Superior temporal gyrus (tissue), 1 donor: ENCODE measurements at regions not wholly inside any gene's neighbourhood (a gene's known extent, or its start where the extent isn't known, plus 50 kb on each side); places are given as distances from the start of the nearest gene placed in this dataset.

Source experiments
- DNase-seq: peaks from one replicate; pipeline ENCODE4 v3.0.0-alpha.2; 2016; ENCODE audit errors: extremely low spot score

GRCh38 chr5:97842687-97843086 is 659.6 kb upstream of the RIOK2 start:
- no peak for DNase-seq

- no peak for DNase-seq
Observed at GRCh38 chr5:97844797-97845196, 661.8 kb upstream of the RIOK2 start.

- no peak for DNase-seq
Observed at GRCh38 chr5:97846643-97847042, 663.6 kb upstream of the RIOK2 start.

- DNase-seq, result no peak
Observed at GRCh38 chr5:97847920-97848631, 665.0 kb upstream of the RIOK2 start.

- no peak for DNase-seq
Observed at GRCh38 chr5:97851036-97851435, 668.0 kb upstream of the RIOK2 start.

GRCh38 chr5:97854871-97855762 is 672.1 kb upstream of the RIOK2 start:
- no peak for DNase-seq

GRCh38 chr5:97874491-97874890 is 691.4 kb upstream of the RIOK2 start:
- peak; percentile 5 for DNase-seq

GRCh38 chr5:97876272-97876671 is 693.2 kb upstream of the RIOK2 start:
- peak; percentile 6 for DNase-seq

- peak; percentile 75 for DNase-seq
Observed at GRCh38 chr5:97877588-97877987, 694.5 kb upstream of the RIOK2 start.

- no peak for DNase-seq
Observed at GRCh38 chr5:97888439-97888838, 705.4 kb upstream of the RIOK2 start.

- no peak for DNase-seq
Observed at GRCh38 chr5:97891971-97892370, 708.9 kb upstream of the RIOK2 start.

GRCh38 chr5:97903742-97904141 is 720.7 kb upstream of the RIOK2 start:
- no peak for DNase-seq

GRCh38 chr5:97906135-97906534 is 723.1 kb upstream of the RIOK2 start:
- DNase-seq, result no peak

GRCh38 chr5:97907646-97908400 is 724.8 kb upstream of the RIOK2 start:
- no peak for DNase-seq

- no peak for DNase-seq
Observed at GRCh38 chr5:97909541-97909940, 726.5 kb upstream of the RIOK2 start.

GRCh38 chr5:97914483-97914882 is 731.4 kb upstream of the RIOK2 start:
- DNase-seq, result no peak

- no peak for DNase-seq
Observed at GRCh38 chr5:97915106-97915505, 732.1 kb upstream of the RIOK2 start.

- DNase-seq, result no peak
Observed at GRCh38 chr5:97918057-97918456, 735.0 kb upstream of the RIOK2 start.

- DNase-seq, result no peak
Observed at GRCh38 chr5:97918620-97919019, 735.6 kb upstream of the RIOK2 start.

GRCh38 chr5:97919719-97920118 is 736.7 kb upstream of the RIOK2 start:
- no peak for DNase-seq

- DNase-seq, result no peak
Observed at GRCh38 chr5:97922776-97923175, 739.7 kb upstream of the RIOK2 start.

- no peak for DNase-seq
Observed at GRCh38 chr5:97923496-97923895, 740.4 kb upstream of the RIOK2 start.
